ENCODE measurements at regions not wholly inside any gene's neighbourhood (a gene's known extent, or its start where the extent isn't known, plus 50 kb on each side); places are given as distances from the start of the nearest gene placed in this dataset.

DNA sequence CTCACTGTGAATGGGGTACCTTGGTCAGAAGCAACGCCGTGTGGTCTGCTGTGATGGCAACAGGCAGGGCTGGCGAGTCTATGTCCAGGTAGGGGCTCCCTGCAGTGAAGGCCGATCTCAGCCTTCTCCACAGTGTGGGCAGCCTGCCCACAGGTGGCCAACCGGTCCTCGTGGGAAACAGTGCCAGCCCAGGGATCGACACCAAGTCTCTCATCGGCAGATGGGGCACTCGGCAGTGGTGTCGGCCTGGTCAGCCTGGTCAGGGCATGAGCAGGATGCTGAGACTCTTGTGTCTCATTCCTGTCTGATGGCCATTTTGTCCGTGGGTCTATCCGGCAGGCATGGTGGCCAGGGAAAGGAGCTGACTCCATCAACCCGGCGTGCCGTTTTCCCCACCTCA is 92.2 kb downstream of the TNFRSF13B start:
- TF ChIP-seq TAF1 (IDR thresholded peaks at IDR 0.05; ENCODE audit: borderline replicate concordance, low read depth, low read length) (no peak), EP300 (IDR thresholded peaks at IDR 0.05; ENCODE audit: borderline replicate concordance in 1 of 2, low read depth in 1 of 2, low read length in 1 of 2) (no peak), POLR2AphosphoS5 (IDR thresholded peaks at IDR 0.05; ENCODE audit: low read depth, low read length) (no peak), JUND (IDR thresholded peaks at IDR 0.05) (no peak), RAD21 (IDR thresholded peaks at IDR 0.05; ENCODE audit: low read length) (no peak), ELF1 (IDR thresholded peaks at IDR 0.05) (no peak), SIN3A (IDR thresholded peaks at IDR 0.05; ENCODE audit: borderline replicate concordance, low read depth, low read length) (no peak), FOXJ3 (CRISPR knock-in tag; IDR thresholded peaks at IDR 0.05) (no peak), RFX5 (IDR thresholded peaks at IDR 0.05; ENCODE audit: low read length) (no peak), GABPA (IDR thresholded peaks at IDR 0.05; ENCODE audit: low read depth) (no peak), EZH2phosphoT487 (IDR thresholded peaks at IDR 0.05; ENCODE audit: borderline replicate concordance, low read depth) (no peak)
- TF ChIP-seq, protein P1, sequence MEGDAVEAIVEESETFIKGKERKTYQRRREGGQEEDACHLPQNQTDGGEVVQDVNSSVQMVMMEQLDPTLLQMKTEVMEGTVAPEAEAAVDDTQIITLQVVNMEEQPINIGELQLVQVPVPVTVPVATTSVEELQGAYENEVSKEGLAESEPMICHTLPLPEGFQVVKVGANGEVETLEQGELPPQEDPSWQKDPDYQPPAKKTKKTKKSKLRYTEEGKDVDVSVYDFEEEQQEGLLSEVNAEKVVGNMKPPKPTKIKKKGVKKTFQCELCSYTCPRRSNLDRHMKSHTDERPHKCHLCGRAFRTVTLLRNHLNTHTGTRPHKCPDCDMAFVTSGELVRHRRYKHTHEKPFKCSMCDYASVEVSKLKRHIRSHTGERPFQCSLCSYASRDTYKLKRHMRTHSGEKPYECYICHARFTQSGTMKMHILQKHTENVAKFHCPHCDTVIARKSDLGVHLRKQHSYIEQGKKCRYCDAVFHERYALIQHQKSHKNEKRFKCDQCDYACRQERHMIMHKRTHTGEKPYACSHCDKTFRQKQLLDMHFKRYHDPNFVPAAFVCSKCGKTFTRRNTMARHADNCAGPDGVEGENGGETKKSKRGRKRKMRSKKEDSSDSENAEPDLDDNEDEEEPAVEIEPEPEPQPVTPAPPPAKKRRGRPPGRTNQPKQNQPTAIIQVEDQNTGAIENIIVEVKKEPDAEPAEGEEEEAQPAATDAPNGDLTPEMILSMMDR (IDR thresholded peaks at IDR 0.05), result no peak
- TF ChIP-seq, protein P2, sequence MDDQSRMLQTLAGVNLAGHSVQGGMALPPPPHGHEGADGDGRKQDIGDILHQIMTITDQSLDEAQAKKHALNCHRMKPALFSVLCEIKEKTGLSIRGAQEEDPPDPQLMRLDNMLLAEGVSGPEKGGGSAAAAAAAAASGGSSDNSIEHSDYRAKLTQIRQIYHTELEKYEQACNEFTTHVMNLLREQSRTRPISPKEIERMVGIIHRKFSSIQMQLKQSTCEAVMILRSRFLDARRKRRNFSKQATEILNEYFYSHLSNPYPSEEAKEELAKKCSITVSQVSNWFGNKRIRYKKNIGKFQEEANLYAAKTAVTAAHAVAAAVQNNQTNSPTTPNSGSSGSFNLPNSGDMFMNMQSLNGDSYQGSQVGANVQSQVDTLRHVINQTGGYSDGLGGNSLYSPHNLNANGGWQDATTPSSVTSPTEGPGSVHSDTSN (IDR thresholded peaks at IDR 0.05), result no peak
- TF ChIP-seq, protein P3, sequence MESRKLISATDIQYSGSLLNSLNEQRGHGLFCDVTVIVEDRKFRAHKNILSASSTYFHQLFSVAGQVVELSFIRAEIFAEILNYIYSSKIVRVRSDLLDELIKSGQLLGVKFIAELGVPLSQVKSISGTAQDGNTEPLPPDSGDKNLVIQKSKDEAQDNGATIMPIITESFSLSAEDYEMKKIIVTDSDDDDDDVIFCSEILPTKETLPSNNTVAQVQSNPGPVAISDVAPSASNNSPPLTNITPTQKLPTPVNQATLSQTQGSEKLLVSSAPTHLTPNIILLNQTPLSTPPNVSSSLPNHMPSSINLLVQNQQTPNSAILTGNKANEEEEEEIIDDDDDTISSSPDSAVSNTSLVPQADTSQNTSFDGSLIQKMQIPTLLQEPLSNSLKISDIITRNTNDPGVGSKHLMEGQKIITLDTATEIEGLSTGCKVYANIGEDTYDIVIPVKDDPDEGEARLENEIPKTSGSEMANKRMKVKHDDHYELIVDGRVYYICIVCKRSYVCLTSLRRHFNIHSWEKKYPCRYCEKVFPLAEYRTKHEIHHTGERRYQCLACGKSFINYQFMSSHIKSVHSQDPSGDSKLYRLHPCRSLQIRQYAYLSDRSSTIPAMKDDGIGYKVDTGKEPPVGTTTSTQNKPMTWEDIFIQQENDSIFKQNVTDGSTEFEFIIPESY (IDR thresholded peaks at IDR 0.05; ENCODE audit: borderline replicate concordance, low read depth), result no peak

All from SK-N-SH (cell line).